Muscle of back (tissue), 3 donors: ENCODE measurements at regions not wholly inside any gene's neighbourhood (a gene's known extent, or its start where the extent isn't known, plus 50 kb on each side); places are given as distances from the start of the nearest gene placed in this dataset.
"Not testable (repeated sequence)": the region's sequence is repeated elsewhere in the genome, so short reads cannot be mapped to it uniquely, and the experiment has no call there.

Experiments used
- DNase-seq, 3 donors: peaks; one replicate each; pipeline versions ENCODE4 v3.0.0 to v3.0.0-alpha.2; 2013

DNA sequence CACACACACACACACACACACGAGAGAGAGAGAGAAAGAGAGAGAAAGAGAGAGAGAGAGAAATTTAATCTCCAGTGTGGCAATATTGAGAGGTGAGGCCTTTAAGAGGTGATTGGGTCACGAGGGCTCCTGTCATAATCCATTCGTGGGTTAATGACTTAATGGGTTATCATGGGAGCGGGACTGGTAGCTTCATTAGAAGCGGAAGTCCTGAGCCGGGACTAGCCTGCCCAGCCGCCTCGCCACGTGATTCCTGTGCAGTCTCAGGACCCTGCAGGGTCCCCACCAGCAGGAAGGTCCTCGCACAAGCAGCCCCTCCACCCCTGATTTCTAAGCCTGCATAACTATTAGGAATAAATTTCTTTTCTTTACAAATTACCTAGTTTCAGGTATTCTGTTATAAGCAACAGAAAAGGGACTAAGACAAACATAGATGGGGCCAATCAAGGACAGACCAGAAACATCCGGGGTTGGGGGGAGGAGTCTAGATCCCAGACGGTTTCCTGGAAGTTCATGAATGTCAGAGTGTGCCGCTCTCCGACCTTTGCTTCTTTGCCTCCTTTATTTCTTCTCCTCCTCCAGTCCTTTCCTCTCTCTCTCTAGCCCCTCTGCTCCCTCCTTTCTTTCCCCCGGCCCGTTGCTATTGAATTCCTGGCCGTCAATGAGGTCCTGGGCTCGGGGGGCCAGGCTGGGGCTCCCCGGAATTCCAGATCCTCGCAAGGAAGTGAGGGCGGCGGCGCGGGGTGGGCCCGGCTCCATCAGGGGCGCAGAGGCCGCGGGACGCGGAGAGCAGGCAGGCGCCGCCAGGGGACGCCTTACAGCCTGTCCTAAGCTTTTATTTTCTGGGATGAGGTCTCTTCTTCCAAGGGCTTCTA lies 146.8 kb downstream of the CYP26A1 start:
- no peak for DNase-seq

DNA sequence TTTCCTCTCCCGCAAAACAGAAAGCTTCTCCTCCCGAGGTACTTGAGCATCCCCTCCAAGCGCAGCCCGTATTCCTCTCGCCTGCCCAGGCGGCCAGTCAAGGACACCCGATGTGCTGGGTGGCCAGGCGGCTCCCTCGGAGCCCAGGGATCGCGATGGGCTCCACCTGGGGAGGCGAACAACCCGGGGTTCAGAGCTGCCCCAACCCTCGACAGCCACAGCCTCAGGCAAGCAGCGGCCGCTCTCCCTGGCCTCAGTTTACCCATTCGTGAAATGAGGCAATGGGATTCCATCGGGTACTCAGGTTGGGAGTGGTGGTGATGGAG lies 147.4 kb downstream of the CYP26A1 start:
- DNase-seq: no peak

GRCh38 chr10:93221521-93221920 lies 147.8 kb downstream of the CYP26A1 start:
- DNase-seq: no peak

- no peak for DNase-seq
These were observed 148.6 kb downstream of the CYP26A1 start for GRCh38 chr10:93222211-93222754.

- no peak for DNase-seq
These were observed 149.2 kb downstream of the CYP26A1 start for GRCh38 chr10:93222876-93223275.

DNA sequence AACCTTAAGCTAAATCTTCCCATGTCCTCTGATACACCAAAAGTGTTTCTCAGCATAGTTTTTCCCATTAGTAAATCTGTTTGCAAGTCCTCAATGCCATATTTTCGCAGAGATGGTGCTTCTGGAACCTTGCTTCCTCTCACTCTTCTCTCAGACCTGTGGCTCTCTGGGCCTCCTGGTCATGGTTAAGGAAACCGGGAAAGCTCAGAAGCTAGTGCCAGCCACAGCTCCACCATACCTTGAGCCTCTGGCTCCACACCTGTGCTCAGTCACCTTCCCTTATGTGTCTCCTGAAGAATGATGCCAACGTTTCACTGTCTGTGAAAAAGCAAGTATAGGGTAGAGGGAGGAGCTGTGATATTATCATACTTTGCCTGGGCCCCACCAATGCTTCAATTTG lies 149.6 kb downstream of the CYP26A1 start:
- DNase-seq: no peak

GRCh38 chr10:93224005-93224779 lies 150.5 kb downstream of the CYP26A1 start:
- no peak for DNase-seq

GRCh38 chr10:93225938-93226337 lies 152.2 kb downstream of the CYP26A1 start:
- no peak for DNase-seq

GRCh38 chr10:93226619-93227018 lies 152.9 kb downstream of the CYP26A1 start:
- DNase-seq: no peak

DNA sequence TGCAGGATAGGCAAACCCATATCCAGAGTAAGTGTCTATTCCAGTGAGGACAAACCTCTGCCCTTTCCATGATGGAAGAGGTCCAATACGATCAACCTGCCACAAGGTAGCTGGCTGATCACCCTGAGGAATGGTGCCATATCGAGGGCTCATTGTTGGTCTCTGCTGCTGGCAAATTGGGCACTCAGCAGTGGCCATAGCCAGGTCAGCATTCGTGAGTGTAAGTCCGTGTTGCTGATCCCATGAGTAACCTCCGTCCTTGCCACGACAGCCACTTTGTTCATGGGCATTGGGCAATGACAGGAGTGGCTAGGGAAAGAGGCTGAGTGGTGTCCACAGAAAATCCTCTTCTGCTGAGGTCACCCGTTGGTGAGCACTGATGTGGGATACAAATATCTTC lies 156.9 kb downstream of the CYP26A1 start:
- not testable (repeated sequence) for DNase-seq

DNA sequence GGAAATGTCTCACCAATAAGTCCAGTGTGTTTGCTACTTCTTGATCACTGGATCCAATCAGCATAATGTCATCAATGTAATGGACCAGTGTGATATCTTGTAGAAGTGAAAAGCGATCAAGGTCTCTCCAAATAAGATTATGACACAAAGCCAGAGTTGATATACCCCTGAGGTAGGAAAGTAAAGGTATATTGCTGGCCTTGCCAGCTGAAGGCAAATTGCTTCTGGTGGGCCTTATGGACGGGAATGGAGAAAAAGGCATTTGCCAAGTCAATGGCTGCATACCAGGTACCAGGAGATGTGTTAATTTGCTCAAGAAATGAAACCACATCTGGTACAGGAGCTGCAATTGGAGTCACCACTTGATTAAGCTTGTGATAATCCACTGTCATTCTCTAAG lies 158.5 kb downstream of the CYP26A1 start:
- not testable (repeated sequence) for DNase-seq

- DNase-seq: not testable (repeated sequence)
These were observed 161.2 kb downstream of the CYP26A1 start for GRCh38 chr10:93234940-93235339.

DNA sequence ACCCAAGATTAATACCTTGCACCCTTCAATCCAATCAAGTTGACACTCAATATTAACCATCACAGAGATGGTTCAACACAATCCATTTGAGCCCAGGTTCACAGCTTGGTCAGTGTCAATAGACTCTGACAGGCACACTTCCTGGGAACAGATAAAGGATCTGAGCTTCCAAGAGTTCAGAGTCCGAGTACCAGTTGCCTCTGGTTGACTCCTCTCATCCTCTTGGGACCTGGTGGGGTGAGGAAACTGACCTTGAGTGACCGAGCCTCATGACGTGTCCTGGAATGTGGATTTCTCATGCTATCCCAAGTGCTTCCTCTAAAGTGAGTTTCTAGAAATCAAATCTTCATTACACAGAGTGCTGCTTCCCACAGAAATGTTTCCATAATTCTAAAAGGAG lies 162.0 kb downstream of the CYP26A1 start:
- DNase-seq: no peak

GRCh38 chr10:93236393-93237040 lies 162.8 kb downstream of the CYP26A1 start:
- no peak for DNase-seq

DNA sequence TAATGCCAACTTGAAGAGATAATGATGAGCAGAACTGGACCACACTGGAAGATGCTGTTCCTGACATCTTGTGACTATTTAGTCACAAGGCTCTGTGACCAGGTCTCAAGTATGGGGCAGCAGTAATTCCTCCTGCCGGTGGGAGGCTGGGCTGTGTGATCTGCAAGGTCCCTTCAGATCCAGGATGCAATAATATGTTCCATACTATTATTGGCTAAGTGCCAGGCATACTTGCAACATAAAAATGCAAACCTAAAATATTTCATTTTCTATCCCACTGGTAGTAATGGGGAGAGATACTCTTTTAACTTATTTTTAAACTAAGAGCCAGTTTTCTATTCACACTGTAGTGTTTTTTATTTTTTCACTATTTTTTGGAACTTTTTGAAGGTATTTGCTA lies 171.5 kb downstream of the CYP26A1 start:
- no peak for DNase-seq

DNA sequence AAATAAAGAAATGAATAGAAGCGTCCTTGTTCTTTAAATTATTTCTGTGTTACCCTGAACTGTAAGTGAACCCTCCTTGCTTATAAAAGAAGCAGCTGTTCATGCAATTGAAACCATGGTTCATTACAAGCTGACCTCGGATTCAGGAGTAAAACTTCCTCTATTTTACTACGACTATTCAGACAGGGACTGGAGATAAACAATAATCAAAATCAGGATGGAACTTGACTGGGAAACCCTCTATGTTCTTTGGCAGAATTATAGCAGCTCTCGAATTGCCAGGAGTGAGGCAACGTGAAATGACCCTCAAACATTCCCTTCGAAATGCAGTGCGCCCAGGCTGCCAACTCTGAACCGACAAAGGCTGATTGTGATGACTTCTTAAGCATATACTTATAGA lies 172.1 kb downstream of the CYP26A1 start:
- peak; percentile 22 to 70 (median 25) for DNase-seq

- no peak for DNase-seq
These were observed 175.0 kb downstream of the CYP26A1 start for GRCh38 chr10:93248583-93249227.

DNA sequence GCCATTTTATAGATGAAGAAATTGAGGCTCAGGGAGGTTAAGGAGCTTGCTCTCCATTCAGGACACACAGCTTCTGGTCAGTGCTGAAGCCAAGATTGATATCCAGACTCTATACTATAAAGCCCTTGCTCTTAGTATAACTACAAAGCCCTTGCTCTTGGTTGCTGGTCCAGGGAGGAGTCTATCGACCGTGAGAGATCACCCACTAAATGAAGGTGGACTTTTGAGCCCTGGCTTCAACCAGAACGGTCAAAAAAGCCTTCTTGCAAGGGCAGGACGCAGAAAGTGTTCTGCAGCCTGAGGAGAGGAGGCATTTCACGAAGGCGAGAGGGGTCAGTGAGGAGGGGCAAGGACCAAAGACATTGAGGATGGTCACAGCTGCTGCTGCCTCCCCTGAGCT lies 176.3 kb downstream of the CYP26A1 start:
- DNase-seq: no peak

GRCh38 chr10:93254180-93254853 lies 180.6 kb downstream of the CYP26A1 start:
- no peak for DNase-seq

DNA sequence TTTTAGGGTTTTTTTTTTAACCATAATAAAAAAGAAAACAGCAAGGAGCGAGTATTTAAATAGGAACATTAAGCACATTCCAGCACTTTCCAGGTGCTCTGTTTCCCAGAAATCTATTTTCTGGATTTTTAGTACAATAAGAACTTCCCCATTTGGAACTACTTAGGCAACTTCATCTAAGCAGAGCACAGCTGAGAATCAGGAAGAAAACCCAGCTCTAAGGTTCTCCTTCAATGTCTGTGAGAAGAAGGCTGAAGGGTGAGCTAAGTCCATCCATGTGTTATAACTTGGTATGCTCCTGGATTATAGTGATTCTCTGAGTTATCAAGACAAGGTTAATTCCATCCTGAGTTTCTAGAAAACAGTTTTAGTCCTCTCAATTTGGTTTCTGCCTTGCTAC lies 181.9 kb downstream of the CYP26A1 start:
- DNase-seq: no peak
